CD14-positive monocyte (primary cell): ENCODE measurements at regions not wholly inside any gene's neighbourhood (a gene's known extent, or its start where the extent isn't known, plus 50 kb on each side); places are given as distances from the start of the nearest gene placed in this dataset.

Experiments used
- DNase-seq, 3 donors: peaks; one replicate each; pipeline ENCODE4 v3.0.0-alpha.2; 2011 to 2022
- H2AFZ ChIP-seq: 2 replicates; pipeline ENCODE4 v1.6.0; 2012; ENCODE audit warnings: mild to moderate bottlenecking, low read depth, low read length, inconsistent platforms; ENCODE audit not compliant: insufficient read depth, poor library complexity, severe bottlenecking
- H3K27ac ChIP-seq, 2 donors: 1 replicate in 1 of 2; 2 replicates in 1 of 2; pipeline ENCODE4 v1.5.1; 2012 to 2013; ENCODE audit warnings: low read length in 2 of 2, control low read depth in 1 of 2, inconsistent platforms in 1 of 2, low read depth in 1 of 2, mild to moderate bottlenecking in 1 of 2
- H3K27me3 ChIP-seq, 2 donors: one replicate each; pipeline versions ENCODE4 v1.6.0 to v1.6.1; 2011 to 2013; ENCODE audit warnings: low read length in 2 of 2; ENCODE audit not compliant: control insufficient read depth in 2 of 2, insufficient read depth in 2 of 2
- H3K36me3 ChIP-seq, 2 donors: replicated peaks in 1 of 2; 1 replicate in 1 of 2; 2 replicates in 1 of 2; pipeline versions ENCODE4 v1.5.1 to v1.6.1; 2012 to 2013; ENCODE audit warnings: low read length in 2 of 2, control low read depth in 1 of 2, inconsistent platforms in 1 of 2, mild to moderate bottlenecking in 1 of 2; ENCODE audit not compliant: insufficient read depth in 2 of 2, control insufficient read depth in 1 of 2
- H3K4me1 ChIP-seq, 2 donors: 1 replicate in 1 of 2; 2 replicates in 1 of 2; pipeline versions ENCODE4 v1.5.1 to v1.6.1; 2012 to 2013; ENCODE audit warnings: low read length in 2 of 2, control low read depth in 1 of 2, inconsistent platforms in 1 of 2, mild to moderate bottlenecking in 1 of 2, moderate library complexity in 1 of 2; ENCODE audit not compliant: insufficient read depth in 2 of 2, control insufficient read depth in 1 of 2
- H3K4me2 ChIP-seq: replicated peaks from 2 replicates; pipeline ENCODE3; 2012; ENCODE audit warnings: low read length, moderate library complexity, mild to moderate bottlenecking; ENCODE audit not compliant: poor library complexity, severe bottlenecking; ENCODE audit errors: extremely low read depth
- H3K4me3 ChIP-seq, 3 experiments: fragments of 200-600 bp in 1 of 3; sonication (generic) in 1 of 3; replicated peaks in 1 of 3; 1 replicate in 2 of 3; 2 replicates in 1 of 3; pipeline ENCODE4 v1.5.1; 2011 to 2013; ENCODE audit warnings: low read length in 3 of 3, mild to moderate bottlenecking in 3 of 3, control low read depth in 2 of 3, low read depth in 2 of 3, inconsistent platforms in 1 of 3, moderate library complexity in 1 of 3
- H3K79me2 ChIP-seq: 2 replicates; pipeline ENCODE4 v1.6.0; 2012; ENCODE audit warnings: mild to moderate bottlenecking, control low read depth, inconsistent platforms, low read length, moderate library complexity; ENCODE audit not compliant: insufficient read depth
- H3K9ac ChIP-seq: 2 replicates; pipeline ENCODE4 v1.6.0; 2017; ENCODE audit warnings: low read length, mild to moderate bottlenecking; ENCODE audit not compliant: insufficient read depth, poor library complexity, severe bottlenecking
- H3K9me3 ChIP-seq, 2 donors: replicated peaks in 1 of 2; 1 replicate in 1 of 2; 2 replicates in 1 of 2; pipeline versions ENCODE4 v1.5.1 to v1.6.1; 2012 to 2013; ENCODE audit warnings: low read length in 2 of 2, control low read depth in 1 of 2; ENCODE audit not compliant: control insufficient read depth in 1 of 2, insufficient read depth in 1 of 2
- H4K20me1 ChIP-seq: 2 replicates; pipeline ENCODE4 v1.6.0; 2012; ENCODE audit warnings: mild to moderate bottlenecking, low read length, control low read depth, moderate library complexity; ENCODE audit not compliant: insufficient read depth
- H3K27ac Mint-ChIP-seq, 7 donors: one replicate each; pipeline ENCODE4 v1.8.0; 2020; ENCODE audit warnings: mild to moderate bottlenecking in 7 of 7, mixed read lengths in 7 of 7, moderate library complexity in 6 of 7, inconsistent platforms in 2 of 7
- H3K27me3 Mint-ChIP-seq, 3 donors: one replicate each; pipeline ENCODE4 v1.8.0; 2021 to 2022; ENCODE audit warnings: low read depth in 3 of 3, mild to moderate bottlenecking in 3 of 3, mixed read lengths in 3 of 3, moderate library complexity in 3 of 3, inconsistent platforms in 1 of 3
- H3K36me3 Mint-ChIP-seq, 2 donors: one replicate each; pipeline ENCODE4 v1.8.0; 2020; ENCODE audit warnings: mixed read lengths in 2 of 2, inconsistent platforms in 1 of 2, mild to moderate bottlenecking in 1 of 2
- H3K4me1 Mint-ChIP-seq: one replicate; pipeline ENCODE4 v1.8.0; 2020; ENCODE audit warnings: mild to moderate bottlenecking, mixed read lengths
- H3K4me3 Mint-ChIP-seq, 2 donors: one replicate each; pipeline ENCODE4 v1.8.0; 2020; ENCODE audit warnings: mild to moderate bottlenecking in 2 of 2, mixed read lengths in 2 of 2, moderate library complexity in 1 of 2
- H3K9me3 Mint-ChIP-seq, 7 donors: one replicate each; pipeline ENCODE4 v1.8.0; 2020 to 2022; ENCODE audit warnings: mixed read lengths in 7 of 7, mild to moderate bottlenecking in 6 of 7, moderate library complexity in 6 of 7, inconsistent platforms in 2 of 7
- CTCF ChIP-seq: fragments of 200-600 bp; IDR thresholded peaks from one replicate; pipeline ENCODE4 v1.8.0; 2022; ENCODE audit warnings: antibody characterized with exemption, mild to moderate bottlenecking
- WGBS: methylation state at CpG from one replicate; pipeline ENCODE4 v1.1.5; 2013; ENCODE audit warnings: missing lambda C conversion rate; ENCODE audit not compliant: insufficient coverage; 5-methylcytosine and 5-hydroxymethylcytosine counted together
- intact Hi-C, 2 donors: fragments of 100-400 bp; cut with micrococcal nuclease; formaldehyde crosslinking; loops; one replicate each; pipeline versions ENCODE4 v1.15.0 to v1.15.1; 2023

- Mint-ChIP-seq H3K4me1 (peaks cover 15% of the 10 kb centered on the region), H3K27me3 (peaks cover 0 to 3% (median 0%) of the 10 kb centered on the region in 3 donors), H3K27ac (no peak overlapping the region)
Observed at GRCh38 chr4:123807866-123808265, 411.3 kb downstream of the SPRY1 start.

GRCh38 chr4:123809864-123810263, 413.3 kb downstream of the SPRY1 start:
- H3K36me3 Mint-ChIP-seq, result no peaks in the 10 kb centered on the region
- DNase-seq, result no peak
- H3K4me1 ChIP-seq, result peaks cover 10 to 13% of the 10 kb centered on the region in 2 donors
- H3K79me2 ChIP-seq, result no peaks in the 10 kb centered on the region
- no peak overlapping the region for H3K4me3 ChIP-seq
- no peaks in the 10 kb centered on the region for H3K27me3 ChIP-seq
- H3K36me3 ChIP-seq, result no peaks in the 10 kb centered on the region
- H2AFZ ChIP-seq, result no peak overlapping the region
- H3K4me2 ChIP-seq, result no peak overlapping the region
- no peak overlapping the region for H3K27ac Mint-ChIP-seq
- 100% methylated on average over 1 of the region's 1 CpG for WGBS
- no peak overlapping the region for H3K4me3 Mint-ChIP-seq
- H3K9ac ChIP-seq, result no peak overlapping the region
- intact Hi-C loops, result loop anchor here in 1 of 2 donors (10.0 kb wide), 1 partner anchor 905 kb away; the partner anchor contains the start of gene ANKRD50
- no peaks in the 10 kb centered on the region for H3K27me3 Mint-ChIP-seq
- no peaks in the 10 kb centered on the region for H4K20me1 ChIP-seq
- H3K9me3 Mint-ChIP-seq, result no peaks in the 10 kb centered on the region
- no peaks in the 10 kb centered on the region for H3K9me3 ChIP-seq
- peaks cover 15% of the 10 kb centered on the region for H3K4me1 Mint-ChIP-seq
- no peak overlapping the region for H3K27ac ChIP-seq
- TF ChIP-seq CTCF, result no peak

More at GRCh38 chr4:123807866-123808265, 411.3 kb downstream of the SPRY1 start:
- Histone ChIP-seq H3K4me2 (no peak overlapping the region), H3K27me3 (no peaks in the 10 kb centered on the region), H3K27ac (no peak overlapping the region), H3K79me2 (no peaks in the 10 kb centered on the region), H3K4me1 (peaks cover 10 to 13% of the 10 kb centered on the region in 2 donors), H3K36me3 (no peaks in the 10 kb centered on the region), H3K4me3 (no peak overlapping the region), H3K9me3 (no peaks in the 10 kb centered on the region), H3K9ac (no peak overlapping the region), H2AFZ (no peak overlapping the region), H4K20me1 (no peaks in the 10 kb centered on the region)
- Mint-ChIP-seq H3K36me3 (no peaks in the 10 kb centered on the region), H3K9me3 (no peaks in the 10 kb centered on the region), H3K4me3 (no peak overlapping the region)
- intact Hi-C loops, result no loop called here
- no peak for TF ChIP-seq CTCF
- WGBS, result 88% methylated on average over 1 of the region's 1 CpG
- no peak for DNase-seq
